Peyer's patch (tissue), 4 donors: ENCODE measurements at regions not wholly inside any gene's neighbourhood (a gene's known extent, or its start where the extent isn't known, plus 50 kb on each side); places are given as distances from the start of the nearest gene placed in this dataset.

Source experiments
- CTCF ChIP-seq, 6 experiments: fragments of 450-650 bp in 4 of 6; fragments of 200-600 bp in 2 of 6; sonication (generic) in 1 of 6; IDR thresholded peaks; one replicate each; pipeline ENCODE4 v1.5.1; 2017 to 2019; ENCODE audit warnings: antibody characterized with exemption in 6 of 6, mild to moderate bottlenecking in 3 of 6, moderate library complexity in 1 of 6
- POLR2A ChIP-seq, 2 donors: fragments of 450-650 bp; IDR thresholded peaks; one replicate each; pipeline ENCODE4 v1.5.1; 2017; ENCODE audit warnings: antibody characterized with exemption in 2 of 2, mild to moderate bottlenecking in 2 of 2, moderate library complexity in 2 of 2

GRCh38 chr7:85516675-85517074 lies 329.8 kb upstream of the SEMA3D start:
- TF ChIP-seq CTCF (IDR thresholded peaks at IDR 0.05) = no peak
- TF ChIP-seq POLR2A (IDR thresholded peaks at IDR 0.05) = no peak
